CD14-positive monocyte (primary cell): ENCODE measurements at regions not wholly inside any gene's neighbourhood (a gene's known extent, or its start where the extent isn't known, plus 50 kb on each side); places are given as distances from the start of the nearest gene placed in this dataset.

Experiments
- DNase-seq, 3 donors: peaks; one replicate each; pipeline ENCODE4 v3.0.0-alpha.2; 2011 to 2022
- H2AFZ ChIP-seq: 2 replicates; pipeline ENCODE4 v1.6.0; 2012; ENCODE audit warnings: mild to moderate bottlenecking, low read depth, low read length, inconsistent platforms; ENCODE audit not compliant: insufficient read depth, poor library complexity, severe bottlenecking
- H3K27ac ChIP-seq, 2 donors: 1 replicate in 1 of 2; 2 replicates in 1 of 2; pipeline ENCODE4 v1.5.1; 2012 to 2013; ENCODE audit warnings: low read length in 2 of 2, control low read depth in 1 of 2, inconsistent platforms in 1 of 2, low read depth in 1 of 2, mild to moderate bottlenecking in 1 of 2
- H3K27me3 ChIP-seq, 2 donors: one replicate each; pipeline versions ENCODE4 v1.6.0 to v1.6.1; 2011 to 2013; ENCODE audit warnings: low read length in 2 of 2; ENCODE audit not compliant: control insufficient read depth in 2 of 2, insufficient read depth in 2 of 2
- H3K36me3 ChIP-seq, 2 donors: replicated peaks in 1 of 2; 1 replicate in 1 of 2; 2 replicates in 1 of 2; pipeline versions ENCODE4 v1.5.1 to v1.6.1; 2012 to 2013; ENCODE audit warnings: low read length in 2 of 2, control low read depth in 1 of 2, inconsistent platforms in 1 of 2, mild to moderate bottlenecking in 1 of 2; ENCODE audit not compliant: insufficient read depth in 2 of 2, control insufficient read depth in 1 of 2
- H3K4me1 ChIP-seq, 2 donors: 1 replicate in 1 of 2; 2 replicates in 1 of 2; pipeline versions ENCODE4 v1.5.1 to v1.6.1; 2012 to 2013; ENCODE audit warnings: low read length in 2 of 2, control low read depth in 1 of 2, inconsistent platforms in 1 of 2, mild to moderate bottlenecking in 1 of 2, moderate library complexity in 1 of 2; ENCODE audit not compliant: insufficient read depth in 2 of 2, control insufficient read depth in 1 of 2
- H3K4me2 ChIP-seq: replicated peaks from 2 replicates; pipeline ENCODE3; 2012; ENCODE audit warnings: low read length, moderate library complexity, mild to moderate bottlenecking; ENCODE audit not compliant: poor library complexity, severe bottlenecking; ENCODE audit errors: extremely low read depth
- H3K4me3 ChIP-seq, 3 experiments: fragments of 200-600 bp in 1 of 3; sonication (generic) in 1 of 3; replicated peaks in 1 of 3; 1 replicate in 2 of 3; 2 replicates in 1 of 3; pipeline ENCODE4 v1.5.1; 2011 to 2013; ENCODE audit warnings: low read length in 3 of 3, mild to moderate bottlenecking in 3 of 3, control low read depth in 2 of 3, low read depth in 2 of 3, inconsistent platforms in 1 of 3, moderate library complexity in 1 of 3
- H3K79me2 ChIP-seq: 2 replicates; pipeline ENCODE4 v1.6.0; 2012; ENCODE audit warnings: mild to moderate bottlenecking, control low read depth, inconsistent platforms, low read length, moderate library complexity; ENCODE audit not compliant: insufficient read depth
- H3K9ac ChIP-seq: 2 replicates; pipeline ENCODE4 v1.6.0; 2017; ENCODE audit warnings: low read length, mild to moderate bottlenecking; ENCODE audit not compliant: insufficient read depth, poor library complexity, severe bottlenecking
- H3K9me3 ChIP-seq, 2 donors: replicated peaks in 1 of 2; 1 replicate in 1 of 2; 2 replicates in 1 of 2; pipeline versions ENCODE4 v1.5.1 to v1.6.1; 2012 to 2013; ENCODE audit warnings: low read length in 2 of 2, control low read depth in 1 of 2; ENCODE audit not compliant: control insufficient read depth in 1 of 2, insufficient read depth in 1 of 2
- H4K20me1 ChIP-seq: 2 replicates; pipeline ENCODE4 v1.6.0; 2012; ENCODE audit warnings: mild to moderate bottlenecking, low read length, control low read depth, moderate library complexity; ENCODE audit not compliant: insufficient read depth
- H3K27ac Mint-ChIP-seq, 7 donors: one replicate each; pipeline ENCODE4 v1.8.0; 2020; ENCODE audit warnings: mild to moderate bottlenecking in 7 of 7, mixed read lengths in 7 of 7, moderate library complexity in 6 of 7, inconsistent platforms in 2 of 7
- H3K27me3 Mint-ChIP-seq, 3 donors: one replicate each; pipeline ENCODE4 v1.8.0; 2021 to 2022; ENCODE audit warnings: low read depth in 3 of 3, mild to moderate bottlenecking in 3 of 3, mixed read lengths in 3 of 3, moderate library complexity in 3 of 3, inconsistent platforms in 1 of 3
- H3K36me3 Mint-ChIP-seq, 2 donors: one replicate each; pipeline ENCODE4 v1.8.0; 2020; ENCODE audit warnings: mixed read lengths in 2 of 2, inconsistent platforms in 1 of 2, mild to moderate bottlenecking in 1 of 2
- H3K4me1 Mint-ChIP-seq: one replicate; pipeline ENCODE4 v1.8.0; 2020; ENCODE audit warnings: mild to moderate bottlenecking, mixed read lengths
- H3K4me3 Mint-ChIP-seq, 2 donors: one replicate each; pipeline ENCODE4 v1.8.0; 2020; ENCODE audit warnings: mild to moderate bottlenecking in 2 of 2, mixed read lengths in 2 of 2, moderate library complexity in 1 of 2
- H3K9me3 Mint-ChIP-seq, 7 donors: one replicate each; pipeline ENCODE4 v1.8.0; 2020 to 2022; ENCODE audit warnings: mixed read lengths in 7 of 7, mild to moderate bottlenecking in 6 of 7, moderate library complexity in 6 of 7, inconsistent platforms in 2 of 7
- CTCF ChIP-seq: fragments of 200-600 bp; IDR thresholded peaks from one replicate; pipeline ENCODE4 v1.8.0; 2022; ENCODE audit warnings: antibody characterized with exemption, mild to moderate bottlenecking
- WGBS: methylation state at CpG from one replicate; pipeline ENCODE4 v1.1.5; 2013; ENCODE audit warnings: missing lambda C conversion rate; ENCODE audit not compliant: insufficient coverage; 5-methylcytosine and 5-hydroxymethylcytosine counted together
- intact Hi-C, 2 donors: fragments of 100-400 bp; cut with micrococcal nuclease; formaldehyde crosslinking; loops; one replicate each; pipeline versions ENCODE4 v1.15.0 to v1.15.1; 2023

GRCh38 chr9:28656727-28657126 lies 1083.4 kb upstream of the C9orf72 start:
- Histone ChIP-seq H3K9ac (no peak overlapping the region), H4K20me1 (no peaks in the 10 kb centered on the region), H3K27ac (no peak overlapping the region), H3K9me3 (no peaks in the 10 kb centered on the region), H2AFZ (no peak overlapping the region), H3K79me2 (no peaks in the 10 kb centered on the region), H3K4me1 (no peaks in the 10 kb centered on the region), H3K27me3 (no peaks in the 10 kb centered on the region), H3K4me2 (no peak overlapping the region), H3K36me3 (no peaks in the 10 kb centered on the region), H3K4me3 (no peak overlapping the region)
- no peaks in the 10 kb centered on the region for H3K36me3 Mint-ChIP-seq
- no peak overlapping the region for H3K27ac Mint-ChIP-seq
- H3K4me1 Mint-ChIP-seq = no peaks in the 10 kb centered on the region
- H3K27me3 Mint-ChIP-seq = no peaks in the 10 kb centered on the region
- H3K9me3 Mint-ChIP-seq = peaks cover 0 to 4% (median 0%) of the 10 kb centered on the region in 7 donors
- intact Hi-C loops = no loop called here
- DNase-seq = no peak
- no peak overlapping the region for H3K4me3 Mint-ChIP-seq
- WGBS = 70% methylated on average over 2 of the region's 2 CpGs
- TF ChIP-seq CTCF = no peak

GRCh38 chr9:28661853-28662252 lies 1088.6 kb upstream of the C9orf72 start:
- intact Hi-C loops = no loop called here
- H3K27me3 Mint-ChIP-seq = no peaks in the 10 kb centered on the region
- no peaks in the 10 kb centered on the region for H3K79me2 ChIP-seq
- H2AFZ ChIP-seq = no peak overlapping the region
- DNase-seq = no peak
- no peaks in the 10 kb centered on the region for H3K9me3 ChIP-seq
- H4K20me1 ChIP-seq = no peaks in the 10 kb centered on the region
- H3K27ac ChIP-seq = no peak overlapping the region
- no peaks in the 10 kb centered on the region for H3K4me1 Mint-ChIP-seq
- H3K4me2 ChIP-seq = no peak overlapping the region
- no peaks in the 10 kb centered on the region for H3K27me3 ChIP-seq
- H3K4me3 ChIP-seq = no peak overlapping the region
- H3K4me3 Mint-ChIP-seq = no peak overlapping the region
- peaks cover 0 to 8% (median 0%) of the 10 kb centered on the region in 7 donors for H3K9me3 Mint-ChIP-seq
- no peaks in the 10 kb centered on the region for H3K36me3 Mint-ChIP-seq
- no peak overlapping the region for H3K9ac ChIP-seq
- no peaks in the 10 kb centered on the region for H3K4me1 ChIP-seq
- TF ChIP-seq CTCF = no peak
- WGBS = no CpG with 5 or more reads among the region's 3 CpGs
- no peak overlapping the region for H3K27ac Mint-ChIP-seq
- no peaks in the 10 kb centered on the region for H3K36me3 ChIP-seq
